ENCODE measurements at regions not wholly inside any gene's neighbourhood (a gene's known extent, or its start where the extent isn't known, plus 50 kb on each side); places are given as distances from the start of the nearest gene placed in this dataset.
"Not testable (repeated sequence)": the region's sequence is repeated elsewhere in the genome, so short reads cannot be mapped to it uniquely, and the experiment has no call there.

DNA sequence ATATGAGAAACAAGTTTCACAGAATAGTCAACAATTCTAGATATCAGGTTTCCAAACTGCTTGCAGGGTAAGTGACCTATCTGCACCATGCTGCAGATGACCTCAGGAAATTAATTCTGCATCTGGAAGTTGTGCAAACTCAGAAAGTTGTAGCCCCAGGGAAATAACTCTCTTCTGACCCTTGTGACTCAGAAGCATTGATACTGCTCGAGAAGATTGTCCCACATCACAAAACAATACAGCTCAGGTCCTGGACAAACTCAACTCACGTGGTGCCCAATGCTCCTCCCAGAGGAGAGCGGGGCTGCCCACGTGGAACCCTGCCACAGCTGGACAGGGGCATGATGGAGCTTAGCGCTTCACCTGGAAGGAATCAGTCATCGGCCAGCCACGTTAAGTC is 221.9 kb upstream of the LRRC61 start:
- H3K4me1 ChIP-seq; ATAC-seq; H3K36me3 ChIP-seq; H3K27me3 ChIP-seq; H3K27ac ChIP-seq; DNase-seq; H3K4me3 ChIP-seq; H3K9me3 ChIP-seq; intact Hi-C loops (cut with DNase I): not testable (repeated sequence)

DNA sequence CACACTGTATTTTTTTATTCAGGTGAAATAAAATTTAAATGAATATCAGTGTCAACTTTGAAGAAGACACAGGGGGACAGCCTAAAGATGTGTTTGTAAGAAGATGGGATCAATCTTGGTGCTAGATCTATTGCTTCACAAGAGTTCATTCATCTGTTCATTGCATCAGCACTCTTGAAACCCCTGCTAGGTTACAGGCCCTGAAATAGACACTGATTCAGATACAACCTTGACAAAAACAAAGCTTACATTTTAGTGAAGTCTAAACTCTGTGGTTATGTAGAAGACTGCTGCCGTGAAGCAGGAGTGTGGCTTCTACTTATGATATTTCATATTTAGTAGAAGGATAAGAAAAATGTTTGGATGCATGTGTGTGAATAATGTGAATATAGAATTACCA is 215.9 kb upstream of the LRRC61 start:
- H3K27me3 ChIP-seq; intact Hi-C loops (cut with DNase I); H3K27ac ChIP-seq; H3K9me3 ChIP-seq; ATAC-seq; DNase-seq; H3K4me3 ChIP-seq; H3K4me1 ChIP-seq; H3K36me3 ChIP-seq: not testable (repeated sequence)

DNA sequence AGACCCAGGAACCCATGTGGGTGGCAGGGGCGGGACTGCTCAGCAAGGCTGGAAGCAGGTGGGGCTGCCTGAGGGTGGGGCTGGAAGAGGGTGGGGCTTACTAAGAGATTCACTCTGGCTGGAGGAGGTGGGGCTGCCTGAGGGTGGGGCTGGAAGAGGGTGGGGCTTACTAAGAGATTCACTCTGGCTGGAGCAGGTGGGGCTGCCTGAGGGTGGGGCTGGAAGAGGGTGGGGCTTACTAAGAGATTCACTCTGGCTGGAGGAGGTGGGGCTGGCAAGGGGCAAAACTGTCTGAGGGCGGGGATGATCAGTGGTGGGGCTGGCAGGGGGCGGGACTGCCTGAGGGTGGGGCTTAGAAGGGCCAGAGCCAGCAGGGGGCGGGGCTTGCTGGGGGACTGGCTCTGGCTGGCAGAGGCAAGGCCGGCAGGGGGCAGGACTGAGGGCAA is 212.8 kb upstream of the LRRC61 start:
- H3K9me3 ChIP-seq; H3K27ac ChIP-seq; DNase-seq; H3K27me3 ChIP-seq; H3K4me3 ChIP-seq; intact Hi-C loops (cut with DNase I); H3K36me3 ChIP-seq; H3K4me1 ChIP-seq: not testable (repeated sequence)
- peak; percentile 55 for ATAC-seq

DNA sequence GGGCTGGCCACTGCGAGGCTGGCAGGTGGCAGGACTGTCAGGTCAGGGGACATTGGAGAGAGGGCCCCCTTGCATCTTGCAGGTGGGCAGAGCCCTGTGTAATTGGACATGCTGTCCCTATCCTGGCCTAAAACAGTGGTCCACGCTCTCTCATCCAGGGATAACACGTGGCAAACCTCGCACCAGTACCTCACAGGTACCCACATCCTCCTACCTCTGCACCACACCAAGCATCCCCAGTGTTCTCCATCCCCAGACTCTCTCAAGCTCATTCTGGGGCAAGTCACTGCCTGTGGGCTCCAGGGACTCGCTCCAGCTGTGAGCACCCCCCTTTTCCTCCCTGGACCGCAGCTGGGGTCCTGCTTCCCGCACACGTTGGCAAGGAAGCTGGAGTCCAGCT is 212.3 kb upstream of the LRRC61 start:
- H3K27me3 ChIP-seq; H3K36me3 ChIP-seq; H3K4me1 ChIP-seq; H3K4me3 ChIP-seq; H3K9me3 ChIP-seq; intact Hi-C loops (cut with DNase I); H3K27ac ChIP-seq; ATAC-seq; DNase-seq: not testable (repeated sequence)

DNA sequence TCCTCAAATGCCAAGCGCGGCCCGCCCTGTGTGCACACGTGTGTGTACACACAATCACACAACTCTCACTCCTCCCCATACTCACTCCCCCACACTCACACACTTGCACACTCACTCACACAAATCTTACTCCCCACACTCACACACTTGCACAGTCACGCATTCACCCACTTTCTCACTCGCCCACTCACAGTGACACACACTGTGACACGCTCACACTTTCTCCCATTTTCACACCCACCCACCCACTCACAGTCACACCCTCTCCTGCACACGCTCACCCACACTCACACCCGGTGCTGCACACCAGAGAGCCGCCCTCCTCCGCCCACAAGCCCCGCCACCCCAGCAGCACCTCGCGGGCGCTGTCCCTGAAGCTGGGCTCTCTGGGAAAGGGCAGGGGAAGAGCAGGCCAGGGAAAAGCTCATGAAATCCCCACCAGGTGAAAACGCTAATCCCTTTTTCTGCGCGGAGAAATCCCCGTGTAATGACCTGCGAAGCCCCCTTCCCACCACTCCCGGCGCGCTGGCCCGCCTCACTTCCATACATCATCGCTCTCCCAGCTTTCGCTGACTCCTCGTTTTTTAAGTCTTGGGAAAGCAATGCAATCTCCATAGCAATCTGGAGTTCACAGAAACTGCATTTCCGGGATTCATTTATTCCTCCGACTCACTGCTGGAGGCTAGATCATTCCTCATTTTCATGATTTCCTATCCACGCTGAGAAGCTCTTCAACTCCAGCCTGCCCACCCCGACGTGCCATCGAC is 211.6 kb upstream of the LRRC61 start:
- intact Hi-C loops (cut with DNase I); H3K27me3 ChIP-seq; H3K9me3 ChIP-seq; H3K4me1 ChIP-seq; H3K27ac ChIP-seq; H3K36me3 ChIP-seq; H3K4me3 ChIP-seq; DNase-seq: not testable (repeated sequence)
- ATAC-seq: peak; percentile 10

DNA sequence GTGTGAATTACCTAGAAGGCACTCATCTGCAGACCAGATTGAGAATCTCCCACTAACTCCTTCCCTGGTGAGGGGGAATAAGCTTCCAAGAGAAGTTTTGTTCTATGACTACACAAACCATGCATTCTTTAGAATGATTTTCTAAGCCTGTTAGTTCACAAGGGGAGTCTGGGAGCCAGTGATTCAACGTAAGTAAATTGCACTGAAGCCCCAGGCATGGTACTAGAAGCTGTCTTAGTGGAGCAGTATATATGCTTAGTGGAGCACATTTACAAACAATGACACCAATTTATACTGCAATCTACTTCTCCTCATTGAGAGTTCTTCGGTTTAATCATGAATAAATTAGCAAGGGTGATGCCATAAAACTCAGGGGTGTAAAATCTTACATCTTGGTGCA is 209.9 kb upstream of the LRRC61 start:
- intact Hi-C loops (cut with DNase I); DNase-seq; H3K9me3 ChIP-seq; H3K4me1 ChIP-seq; ATAC-seq; H3K36me3 ChIP-seq; H3K27me3 ChIP-seq; H3K4me3 ChIP-seq; H3K27ac ChIP-seq: not testable (repeated sequence)

DNA sequence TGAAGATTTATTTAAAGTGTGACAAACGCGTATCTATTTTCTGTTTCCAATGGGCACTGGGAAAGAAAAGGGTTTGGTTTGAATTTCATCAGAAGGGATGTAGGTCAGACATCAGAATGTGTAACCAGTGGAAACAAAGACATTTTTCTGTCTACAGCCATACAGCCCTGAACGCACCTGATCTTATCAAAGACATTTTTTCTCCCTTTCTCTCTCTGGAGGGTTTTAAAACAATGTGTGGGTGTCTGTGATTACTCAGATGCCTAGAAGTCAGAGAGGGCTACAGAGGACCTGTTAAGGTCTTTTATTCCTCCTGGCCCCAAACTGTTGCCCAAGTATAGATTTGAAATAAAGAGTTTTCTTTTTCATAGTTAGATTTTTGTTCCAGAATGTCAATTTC is 208.6 kb upstream of the LRRC61 start:
- H3K4me3 ChIP-seq; H3K27ac ChIP-seq; DNase-seq; H3K9me3 ChIP-seq; H3K27me3 ChIP-seq; H3K36me3 ChIP-seq; H3K4me1 ChIP-seq; intact Hi-C loops (cut with DNase I); ATAC-seq: not testable (repeated sequence)

DNA sequence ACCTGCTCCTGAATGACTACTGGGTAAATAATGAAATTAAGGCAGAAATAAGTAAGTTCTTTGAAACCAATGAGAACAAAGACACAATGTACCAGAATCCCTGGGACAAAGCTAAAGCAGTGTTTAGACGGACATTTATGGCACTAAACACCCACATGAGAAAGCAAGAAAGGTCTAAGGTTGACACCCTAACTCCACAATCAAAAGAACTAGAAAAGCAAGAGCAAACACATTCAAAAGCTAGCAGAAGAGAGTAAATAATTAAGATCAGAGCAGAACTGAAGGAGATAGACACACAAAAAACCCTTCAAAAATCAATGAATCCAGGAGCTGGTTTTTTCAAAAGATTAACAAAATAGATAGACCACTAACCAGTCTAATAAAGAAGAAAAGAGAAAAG is 203.2 kb upstream of the LRRC61 start:
- H3K4me1 ChIP-seq; H3K27me3 ChIP-seq; DNase-seq; H3K9me3 ChIP-seq; H3K36me3 ChIP-seq; H3K4me3 ChIP-seq; ATAC-seq; intact Hi-C loops (cut with DNase I); H3K27ac ChIP-seq: not testable (repeated sequence)

DNA sequence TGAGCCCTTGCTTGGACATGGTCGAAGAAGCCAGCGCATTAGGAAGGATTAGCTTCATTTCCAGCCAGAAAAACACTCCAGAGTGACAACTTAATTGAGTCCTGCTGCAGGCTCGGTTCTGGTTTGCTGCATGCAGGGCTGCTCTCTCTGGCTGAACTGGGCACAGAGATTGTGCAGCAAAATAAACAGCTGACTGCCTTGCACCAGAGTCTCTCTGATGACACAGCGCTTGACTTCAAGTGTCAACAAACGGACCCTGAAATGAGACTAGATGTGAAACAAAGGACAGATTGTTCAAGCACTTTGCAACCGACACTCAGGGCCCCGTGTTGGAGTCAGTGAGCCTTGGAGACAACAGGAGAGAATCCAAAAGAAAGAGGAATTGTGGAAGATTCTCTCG is 197.3 kb upstream of the LRRC61 start:
- intact Hi-C loops (cut with DNase I); H3K36me3 ChIP-seq; H3K4me3 ChIP-seq; DNase-seq; H3K27ac ChIP-seq; H3K27me3 ChIP-seq; H3K9me3 ChIP-seq; ATAC-seq; H3K4me1 ChIP-seq: not testable (repeated sequence)

DNA sequence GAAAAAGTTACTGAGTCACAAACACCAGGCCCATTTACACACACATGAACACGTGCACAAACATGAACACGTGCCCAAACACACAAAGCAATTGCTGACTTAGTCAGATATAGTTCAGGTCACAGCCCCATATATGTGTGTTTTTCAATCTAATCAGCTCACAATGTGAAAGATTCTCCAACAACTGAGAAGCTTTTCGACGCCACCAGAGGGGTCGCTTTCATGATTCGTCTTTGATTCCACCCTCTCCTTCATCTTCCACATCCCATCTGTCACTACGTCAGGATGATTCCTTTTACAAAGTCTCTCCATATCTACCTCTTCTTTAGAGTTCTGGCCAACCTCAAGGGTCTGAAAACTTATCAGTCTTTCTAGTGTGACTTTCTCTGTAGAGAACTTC is 188.7 kb upstream of the LRRC61 start:
- H3K4me3 ChIP-seq; ATAC-seq; H3K27me3 ChIP-seq; DNase-seq; H3K27ac ChIP-seq; intact Hi-C loops (cut with DNase I); H3K4me1 ChIP-seq; H3K36me3 ChIP-seq; H3K9me3 ChIP-seq: not testable (repeated sequence)

DNA sequence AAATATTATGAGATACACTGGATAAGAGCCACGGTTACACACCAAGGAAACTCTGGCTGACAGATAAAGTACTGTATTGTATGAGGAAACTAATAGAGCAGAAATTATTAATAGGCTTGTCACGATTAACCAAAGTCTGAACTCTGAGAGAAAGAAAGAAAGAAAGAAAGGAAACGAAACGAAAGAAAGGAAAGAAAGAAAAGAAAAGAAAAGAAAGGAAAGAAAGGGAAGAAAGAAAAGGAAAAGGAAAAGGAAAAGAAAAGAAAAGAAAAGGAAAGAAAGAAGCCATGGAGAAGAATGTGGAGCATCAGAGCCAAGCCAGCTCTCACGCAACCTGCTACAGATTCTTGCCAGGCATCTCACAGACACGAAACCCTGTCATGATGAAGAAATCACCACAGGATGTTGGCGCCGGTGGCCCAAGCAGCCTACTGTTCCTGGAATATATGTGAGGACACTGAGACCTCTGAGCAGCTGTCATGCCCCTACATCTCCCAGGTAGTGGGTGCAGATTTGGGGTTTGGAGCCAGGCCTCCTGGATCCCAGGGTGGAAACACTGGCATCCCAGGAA is 187.4 kb upstream of the LRRC61 start:
- H3K4me3 ChIP-seq; intact Hi-C loops (cut with DNase I); H3K27me3 ChIP-seq; H3K36me3 ChIP-seq; DNase-seq; H3K4me1 ChIP-seq; H3K9me3 ChIP-seq; H3K27ac ChIP-seq; ATAC-seq: not testable (repeated sequence)

DNA sequence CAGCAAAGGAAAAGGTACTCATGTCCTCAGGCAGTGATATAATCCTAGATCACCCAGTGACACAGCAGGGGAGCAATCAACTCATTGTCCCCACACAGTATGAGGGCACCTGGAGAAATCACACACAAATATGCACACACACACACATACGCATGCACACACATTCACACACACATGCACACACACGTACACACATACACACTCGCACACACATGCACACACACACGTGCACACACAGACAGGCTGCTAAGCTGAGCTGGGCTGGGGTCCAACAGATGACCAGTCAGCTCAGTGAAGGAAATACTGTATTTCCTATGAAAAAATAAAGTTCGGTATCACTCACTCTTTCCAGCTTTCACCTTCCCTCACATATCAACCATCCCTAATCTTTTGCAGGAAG is 183.3 kb upstream of the LRRC61 start:
- intact Hi-C loops (cut with DNase I); ATAC-seq: not testable (repeated sequence)

DNA sequence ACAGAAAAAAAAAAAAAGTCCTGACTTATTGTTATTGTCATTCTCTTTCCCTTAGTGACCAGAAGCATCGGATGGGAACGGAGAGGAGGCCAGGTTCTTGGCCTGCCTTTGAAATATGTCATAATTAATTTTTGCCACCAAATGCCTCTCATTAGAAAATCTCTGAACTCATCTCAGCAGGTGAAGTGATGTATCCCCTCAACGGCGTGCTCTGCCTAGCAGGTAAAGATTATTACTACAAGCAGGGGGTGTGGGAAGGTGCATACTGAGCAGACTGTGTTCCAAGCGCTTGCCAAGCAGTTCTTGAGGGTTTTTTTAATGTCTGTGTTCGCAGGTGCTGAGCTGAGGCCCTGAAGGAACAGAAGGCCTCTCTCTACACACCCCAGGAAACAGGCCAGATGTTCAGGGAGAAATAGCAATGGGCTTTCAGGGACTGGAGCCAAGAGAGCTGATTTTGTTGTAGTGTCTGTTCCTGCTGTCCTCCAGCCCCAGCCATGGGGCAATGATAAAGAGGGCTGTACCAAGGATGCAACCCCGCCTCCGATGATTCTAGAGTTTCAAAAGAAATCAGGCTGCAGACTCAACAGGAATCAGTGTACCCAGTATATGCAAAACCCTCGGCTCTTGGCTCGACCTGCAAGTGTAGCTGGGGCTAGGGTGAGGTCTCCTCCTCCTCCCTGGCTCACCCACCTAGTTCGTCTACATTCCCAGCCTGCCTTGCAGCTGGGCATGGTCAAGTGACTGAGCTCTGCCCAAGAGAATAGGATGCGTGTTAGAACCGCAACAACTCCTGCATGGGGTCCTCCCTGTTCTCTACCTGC is 181.4 kb upstream of the LRRC61 start:
- intact Hi-C loops (cut with DNase I); H3K4me1 ChIP-seq; H3K4me3 ChIP-seq; H3K9me3 ChIP-seq; ATAC-seq; H3K27me3 ChIP-seq; DNase-seq; H3K27ac ChIP-seq; H3K36me3 ChIP-seq: not testable (repeated sequence)

More for the DNA sequence above, 183.3 kb upstream of the LRRC61 start:
- H3K4me1 ChIP-seq, H3K27me3 ChIP-seq, H3K9me3 ChIP-seq, H3K27ac ChIP-seq, H3K4me3 ChIP-seq, H3K36me3 ChIP-seq, DNase-seq: not testable (repeated sequence)

DNA sequence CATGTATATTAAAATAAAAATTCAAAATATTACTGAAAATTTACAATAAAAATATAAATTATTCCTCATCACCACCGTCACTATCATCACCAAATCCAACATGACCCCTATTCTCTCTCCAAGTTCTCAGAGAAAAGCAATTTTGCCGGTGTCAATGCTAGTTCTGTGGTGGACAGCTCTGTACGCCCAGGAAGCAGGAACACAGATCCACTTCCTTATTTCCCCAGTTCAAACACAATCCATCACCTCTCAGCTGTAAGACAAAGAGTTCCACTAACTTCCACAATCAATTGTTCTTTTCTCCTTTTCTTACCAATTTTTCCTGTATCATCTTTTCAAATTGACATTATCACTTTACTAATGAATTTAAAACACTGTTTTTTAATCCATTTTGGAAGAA is 177.0 kb upstream of the LRRC61 start:
- H3K27me3 ChIP-seq; H3K4me1 ChIP-seq; ATAC-seq; DNase-seq; H3K36me3 ChIP-seq; H3K4me3 ChIP-seq; H3K9me3 ChIP-seq; intact Hi-C loops (cut with DNase I); H3K27ac ChIP-seq: not testable (repeated sequence)

All from upper lobe of right lung (tissue), 1 donor.